SK-N-MC (cell line): ENCODE measurements at regions not wholly inside any gene's neighbourhood (a gene's known extent, or its start where the extent isn't known, plus 50 kb on each side); places are given as distances from the start of the nearest gene placed in this dataset.

Experiments used
- EZH2 ChIP-seq: fragments of 200-600 bp; sonication (generic); IDR thresholded peaks from one replicate; pipeline ENCODE4 v1.6.1; 2017; ENCODE audit warnings: antibody characterized with exemption
- FOXP2 ChIP-seq: optimal IDR thresholded peaks from 2 replicates; pipeline ENCODE3; 2011; ENCODE audit warnings: mild to moderate bottlenecking, moderate library complexity; ENCODE audit not compliant: insufficient read depth; ENCODE audit errors: extremely low read length, control extremely low read depth
- POLR2AphosphoS5 ChIP-seq: IDR thresholded peaks from 2 replicates; pipeline ENCODE4 v1.6.1; 2012; ENCODE audit warnings: mild to moderate bottlenecking, low read depth, low read length, borderline replicate concordance

- no peak for TF ChIP-seq EZH2
- TF ChIP-seq POLR2AphosphoS5, result no peak
- TF ChIP-seq FOXP2, result no peak
These were observed 847.6 kb downstream of the SOCS6 start for GRCh38 chr18:71136487-71136886.
